GM21786 (cell line): ENCODE measurements at regions not wholly inside any gene's neighbourhood (a gene's known extent, or its start where the extent isn't known, plus 50 kb on each side); places are given as distances from the start of the nearest gene placed in this dataset.
A peak's percentile ranks its signal among the peaks of the same experiment; 100 is the strongest.
"Not testable (repeated sequence)": the region's sequence is repeated elsewhere in the genome, so short reads cannot be mapped to it uniquely, and the experiment has no call there.

ENCODE experiments used
- ATAC-seq: cut with Tn5 transposase; IDR thresholded peaks from one replicate; pipeline ENCODE4 v1.9.1; 2021; ENCODE audit not compliant: unreplicated experiment

GRCh38 chr2:215889240-215889969, 123.9 kb downstream of the MREG start:
- not testable (repeated sequence) for ATAC-seq

DNA sequence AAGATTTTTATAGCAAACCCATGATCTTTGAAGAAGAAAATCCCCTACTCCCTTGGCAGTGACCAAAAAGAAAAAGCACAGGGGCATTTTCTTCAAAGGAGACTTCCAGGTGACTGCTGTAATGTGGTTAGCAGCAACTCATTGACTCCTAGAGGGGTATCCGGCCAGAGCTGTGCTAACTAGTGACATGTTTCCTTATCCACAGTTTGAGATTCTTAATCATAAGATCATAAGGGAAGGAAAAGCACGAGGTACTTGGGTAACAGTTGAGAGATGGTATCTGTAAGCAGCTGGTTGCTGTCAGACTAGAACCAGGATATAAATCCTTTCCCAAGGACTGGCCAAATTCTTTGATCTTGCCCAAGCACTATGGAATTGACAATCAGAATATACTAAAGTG, 124.7 kb downstream of the MREG start:
- ATAC-seq, result no peak

GRCh38 chr2:215887303-215887702, 126.0 kb downstream of the MREG start:
- ATAC-seq, result no peak

- ATAC-seq, result no peak
Measured at GRCh38 chr2:215886022-215886421, 127.3 kb downstream of the MREG start.

GRCh38 chr2:215885536-215885935, 127.8 kb downstream of the MREG start:
- no peak for ATAC-seq

DNA sequence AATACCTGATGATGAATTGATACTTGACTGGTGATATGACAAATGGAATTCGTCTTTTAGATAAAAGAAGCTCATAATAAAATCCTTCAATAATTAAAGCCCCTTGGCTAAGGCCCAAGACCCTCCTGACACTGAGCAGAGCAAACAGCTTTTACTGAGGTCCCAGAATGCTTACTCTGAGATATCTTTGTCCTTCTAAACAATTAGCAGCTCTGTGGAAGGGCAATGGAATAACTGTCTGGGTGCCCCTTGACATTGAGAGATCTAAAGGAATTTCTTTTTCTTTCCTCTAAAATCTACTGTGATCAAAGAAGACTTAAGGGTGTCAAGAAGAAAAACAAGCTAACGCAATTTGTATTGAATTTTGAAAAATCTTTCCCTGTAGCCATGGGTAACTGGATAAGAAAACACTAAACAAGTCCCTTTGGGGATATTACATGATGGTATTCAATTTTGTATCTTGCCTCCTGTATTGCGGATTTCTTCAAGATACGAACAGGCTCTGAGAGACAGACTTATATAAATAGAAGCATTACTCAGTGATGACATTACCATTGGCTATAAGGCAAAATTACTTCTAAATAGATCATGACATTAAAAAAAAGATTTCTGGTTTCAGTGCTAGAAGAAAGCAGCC, 128.8 kb downstream of the MREG start:
- no peak for ATAC-seq

DNA sequence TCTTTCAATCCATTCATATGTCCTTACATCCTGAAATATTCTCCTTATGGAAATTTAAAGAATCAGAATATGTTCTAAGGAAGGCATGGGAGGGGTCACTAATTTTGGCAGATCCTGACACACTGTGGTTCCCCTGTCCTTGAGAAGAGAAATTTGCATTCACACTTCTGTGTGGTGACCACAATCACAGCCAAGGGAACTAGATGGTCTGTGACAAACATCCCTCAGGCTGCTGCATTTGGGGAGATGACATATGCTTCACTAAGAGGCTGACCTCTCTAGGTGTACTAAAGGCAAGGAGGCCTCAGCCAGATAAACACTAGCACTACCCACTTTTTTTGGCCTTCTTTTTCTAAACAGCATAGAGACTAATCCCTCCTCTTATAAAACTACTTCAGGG, 129.6 kb downstream of the MREG start:
- peak; percentile 72 for ATAC-seq

- no peak for ATAC-seq
Measured at GRCh38 chr2:215882689-215883088, 130.7 kb downstream of the MREG start.

DNA sequence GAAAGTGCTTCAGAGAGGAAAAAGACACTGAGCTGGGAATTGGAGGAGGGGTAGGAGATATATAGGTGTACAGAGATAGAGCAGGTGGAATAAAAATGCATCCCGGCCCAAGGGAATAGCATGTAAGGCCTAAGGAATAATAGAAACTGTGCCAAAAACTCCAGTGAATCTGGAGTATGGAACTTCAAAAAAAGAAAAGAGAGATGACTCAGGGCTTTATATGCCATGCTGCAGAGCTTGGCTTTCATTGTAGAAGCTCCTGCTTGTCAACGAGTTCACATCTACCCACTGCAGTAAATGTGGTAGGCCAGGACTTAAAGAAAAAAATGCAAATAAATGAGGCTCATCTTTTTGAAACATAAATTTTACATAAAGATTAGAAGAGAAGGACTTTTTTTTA, 131.8 kb downstream of the MREG start:
- no peak for ATAC-seq

- peak; percentile 79 for ATAC-seq
Measured at GRCh38 chr2:215880970-215881369, 132.4 kb downstream of the MREG start.

- no peak for ATAC-seq
Measured at GRCh38 chr2:215879977-215880940, 133.1 kb downstream of the MREG start.

DNA sequence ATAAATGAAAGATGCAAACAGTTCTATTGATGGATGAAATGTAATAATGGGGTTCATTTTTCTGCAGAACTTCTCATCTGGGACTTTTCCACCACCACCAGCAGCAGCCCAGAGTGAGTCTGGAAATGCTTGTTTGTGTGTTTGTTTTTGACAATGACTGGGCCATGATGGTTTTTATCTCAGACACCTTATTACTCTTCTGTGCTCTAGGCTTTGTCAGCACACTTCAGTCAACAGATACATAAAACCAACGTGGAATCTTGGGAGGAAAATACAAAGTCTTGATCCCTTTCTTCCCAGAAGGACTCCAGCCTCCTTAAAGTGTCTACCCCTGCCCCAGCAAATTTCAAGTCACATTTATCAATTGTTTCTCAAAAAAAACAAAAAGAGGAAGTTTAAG, 134.0 kb downstream of the MREG start:
- no peak for ATAC-seq

DNA sequence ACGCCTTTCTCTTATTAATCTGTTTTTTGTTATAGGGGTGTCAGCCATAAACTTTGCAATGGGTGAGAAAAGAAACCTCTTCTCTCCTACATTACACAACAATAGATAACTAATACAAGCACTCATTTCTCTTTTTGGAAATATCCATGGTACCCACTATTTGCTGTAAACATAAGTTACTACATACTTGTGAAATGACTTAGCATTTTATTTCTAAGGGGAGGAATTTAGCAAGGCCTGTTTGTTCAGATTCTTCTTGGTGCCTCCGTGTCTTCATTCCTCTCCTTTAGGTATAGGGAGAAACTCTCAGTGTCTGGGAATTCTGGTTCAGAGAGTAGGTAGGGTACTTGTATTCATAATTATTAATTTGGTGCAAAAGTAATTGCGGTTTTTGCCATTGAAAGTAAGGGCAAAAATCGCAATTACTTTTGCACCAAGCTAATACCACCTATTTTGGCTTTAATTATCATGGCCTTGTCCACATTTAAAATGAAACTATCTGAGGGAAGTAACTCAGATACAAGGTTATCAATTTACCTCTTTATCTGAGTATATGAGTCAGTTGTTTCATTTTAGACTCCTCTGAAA, 134.8 kb downstream of the MREG start:
- ATAC-seq, result no peak

GRCh38 chr2:215876937-215877238, 136.5 kb downstream of the MREG start:
- no peak for ATAC-seq

- ATAC-seq, result no peak
Measured at GRCh38 chr2:215876139-215876936, 137.0 kb downstream of the MREG start.

DNA sequence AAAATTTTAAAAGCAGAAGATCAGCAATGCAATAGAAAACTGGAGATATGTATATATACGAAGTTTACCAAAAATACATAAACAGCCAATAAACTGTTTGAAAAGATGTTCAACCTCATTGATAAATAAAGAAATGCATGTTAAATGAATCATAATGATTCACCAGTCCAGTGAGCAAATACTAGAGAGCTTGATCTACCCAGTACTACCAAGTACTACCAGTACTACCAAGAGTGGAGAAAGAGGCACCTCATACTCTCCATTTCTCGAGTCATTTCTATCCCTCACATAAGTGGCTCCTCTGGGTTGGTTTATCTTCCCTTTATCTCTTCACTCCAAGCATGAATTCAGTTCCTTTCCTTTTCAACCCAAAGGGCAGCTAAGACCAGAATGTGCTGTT, 138.9 kb downstream of the MREG start:
- ATAC-seq, result no peak

GRCh38 chr2:215870986-215871385, 142.4 kb downstream of the MREG start:
- peak; percentile 74 for ATAC-seq

DNA sequence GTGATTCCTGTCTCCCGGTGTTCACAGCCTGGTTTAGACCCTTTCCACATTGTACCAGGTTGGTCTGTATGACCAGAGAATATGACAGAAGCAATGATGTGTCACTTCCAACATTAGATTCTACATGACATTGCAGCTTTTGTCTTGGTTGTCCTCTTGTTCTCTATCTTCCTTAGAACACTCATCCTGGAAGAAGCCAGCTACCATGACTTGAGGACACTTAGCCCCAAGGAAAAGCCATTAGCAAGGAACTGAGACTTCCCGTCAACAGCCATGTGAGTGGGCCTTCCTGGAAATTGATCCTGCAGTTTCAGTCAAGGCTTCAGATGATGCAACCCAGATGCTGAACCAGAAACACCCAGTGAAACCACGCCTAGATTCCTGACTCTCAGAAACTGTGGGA, 143.3 kb downstream of the MREG start:
- no peak for ATAC-seq

DNA sequence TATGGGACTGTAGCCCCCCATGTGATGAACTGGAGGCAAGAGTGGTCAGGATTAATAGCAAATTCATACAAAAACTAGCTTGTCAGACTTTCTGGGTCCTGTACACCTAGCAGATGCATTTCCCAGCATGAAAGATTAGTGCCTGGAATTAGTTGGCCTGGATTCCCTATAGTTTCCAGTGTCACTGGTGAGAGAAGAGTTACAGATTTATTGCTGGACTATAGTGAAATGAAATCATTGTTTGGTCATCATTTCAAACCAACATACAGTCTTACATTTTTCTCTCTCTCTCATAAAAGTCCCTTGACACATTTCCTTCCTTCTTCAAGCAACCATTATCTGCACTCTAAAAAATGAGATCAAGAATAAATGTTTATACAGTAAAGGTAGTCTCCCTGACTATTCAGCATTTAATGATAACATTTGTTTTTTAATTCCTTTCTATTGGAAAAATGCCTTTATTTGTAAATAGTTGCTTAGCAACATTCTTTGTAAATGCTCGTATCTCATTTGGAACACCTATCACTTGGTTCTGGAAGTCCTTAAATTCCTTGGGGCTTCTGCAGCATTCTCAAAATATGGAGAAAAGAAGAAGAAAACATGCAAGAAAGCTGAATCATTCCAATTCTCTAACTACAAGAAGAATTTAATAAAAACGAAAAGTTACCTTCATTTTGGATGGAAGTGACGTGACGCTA, 144.4 kb downstream of the MREG start:
- no peak for ATAC-seq

DNA sequence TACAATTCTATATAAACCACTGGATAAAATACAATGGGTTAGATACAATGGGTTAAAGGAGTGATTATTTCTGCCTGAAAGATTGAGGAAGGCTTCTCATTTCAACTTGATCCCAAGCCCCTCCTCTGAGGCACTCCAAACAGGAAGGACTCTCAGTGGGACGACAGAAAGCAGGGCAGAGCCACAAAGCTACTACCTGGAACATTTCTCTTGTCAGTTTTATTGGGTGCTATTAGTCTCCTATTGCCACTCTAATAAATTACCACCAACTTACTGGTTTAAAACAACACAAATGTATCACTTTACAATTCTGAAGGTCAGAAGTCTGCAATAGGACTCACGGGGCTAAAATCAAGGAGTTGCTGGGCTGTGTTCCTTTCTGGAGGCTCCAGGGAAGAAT, 146.7 kb downstream of the MREG start:
- ATAC-seq, result no peak
